Cardiac muscle cell (in vitro differentiated cells and primary cell): ENCODE measurements at regions not wholly inside any gene's neighbourhood (a gene's known extent, or its start where the extent isn't known, plus 50 kb on each side); places are given as distances from the start of the nearest gene placed in this dataset.

ENCODE experiments used
- DNase-seq, 2 donors: peaks; one replicate each; pipeline versions ENCODE4 v3.0.0 to v3.0.0-alpha.2; 2010 to 2017; ENCODE audit warnings: low read depth in 1 of 2, low spot score in 1 of 2
- H3K27ac ChIP-seq: fragments of 200-600 bp; sonication (generic); 2 replicates; pipeline ENCODE4 v1.5.1; 2016
- H3K27me3 ChIP-seq: fragments of 200-600 bp; sonication (generic); 2 replicates; pipeline ENCODE4 v1.6.0; 2016; ENCODE audit warnings: control low read depth
- H3K36me3 ChIP-seq: fragments of 200-600 bp; sonication (generic); 2 replicates; pipeline ENCODE4 v1.5.1; 2016; ENCODE audit warnings: control low read depth
- H3K4me1 ChIP-seq: fragments of 200-600 bp; sonication (generic); 2 replicates; pipeline ENCODE4 v1.8.1; 2017; ENCODE audit warnings: low read depth, mild to moderate bottlenecking, mixed run types
- H3K4me3 ChIP-seq: fragments of 200-600 bp; sonication (generic); 2 replicates; pipeline ENCODE4 v1.5.1; 2016; ENCODE audit warnings: mild to moderate bottlenecking
- H3K9me3 ChIP-seq: fragments of 200-600 bp; sonication (generic); 2 replicates; pipeline ENCODE4 v1.5.1; 2017; ENCODE audit warnings: low read depth, mild to moderate bottlenecking, control low read depth
- CTCF ChIP-seq: IDR thresholded peaks from 2 replicates; pipeline ENCODE4 v1.5.1; 2012; ENCODE audit warnings: low read depth, mild to moderate bottlenecking, low read length

DNA sequence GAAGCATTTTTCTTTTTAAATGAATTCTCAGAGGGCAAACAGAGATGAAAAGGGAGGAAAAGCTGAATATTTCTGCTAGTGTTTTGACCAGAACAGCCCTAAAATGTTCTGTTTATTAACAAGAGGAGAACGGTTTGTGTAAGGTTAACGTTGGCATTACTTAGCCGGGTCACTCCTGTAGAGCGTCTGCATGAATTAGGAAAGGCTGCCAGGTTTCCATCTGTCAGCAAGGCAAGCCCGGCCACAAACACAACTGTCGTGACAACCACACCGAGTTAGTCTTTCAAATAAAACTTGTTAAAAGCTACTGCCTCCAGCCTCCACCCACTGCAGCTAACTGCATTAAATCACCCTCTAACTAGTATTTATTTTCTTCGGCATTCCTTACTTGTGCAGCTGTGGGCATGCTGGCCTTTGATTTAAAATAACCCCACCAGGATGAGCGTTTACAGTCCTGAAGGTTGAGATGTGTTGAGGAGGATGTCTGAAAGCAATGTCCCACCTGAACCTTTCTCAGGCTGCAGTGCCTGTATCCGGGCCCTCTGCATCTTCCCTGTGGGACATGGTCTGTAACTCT, 527.9 kb downstream of the FGF9 start:
- no peak for TF ChIP-seq CTCF
- no peak overlapping the region for H3K4me3 ChIP-seq
- H3K4me1 ChIP-seq: peaks cover 11% of the 10 kb centered on the region
- no peaks in the 10 kb centered on the region for H3K9me3 ChIP-seq
- H3K36me3 ChIP-seq: no peaks in the 10 kb centered on the region
- H3K27me3 ChIP-seq: no peaks in the 10 kb centered on the region
- H3K27ac ChIP-seq: no peak overlapping the region
- DNase-seq: no peak

DNA sequence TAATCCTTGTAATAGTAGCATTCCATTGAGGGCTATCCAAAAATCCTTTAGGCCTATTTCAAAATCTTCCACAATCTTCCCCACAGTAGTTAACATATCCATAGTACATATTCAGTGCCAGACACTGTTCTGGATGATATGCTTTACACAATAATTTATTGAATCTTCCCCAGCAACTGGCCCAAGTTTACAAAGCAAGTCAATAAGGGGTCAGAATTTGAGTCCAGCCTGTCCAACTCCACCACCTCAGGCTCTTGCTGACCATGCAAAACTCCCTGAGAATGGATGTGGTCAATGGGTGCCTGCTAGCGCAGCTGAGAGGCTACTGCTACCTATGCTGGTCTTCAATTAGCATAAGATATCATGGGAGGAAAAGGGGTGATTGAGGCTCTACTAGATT, 529.6 kb downstream of the FGF9 start:
- H3K36me3 ChIP-seq: no peaks in the 10 kb centered on the region
- no peak overlapping the region for H3K4me3 ChIP-seq
- TF ChIP-seq CTCF: no peak
- H3K27me3 ChIP-seq: no peaks in the 10 kb centered on the region
- peaks cover 11% of the 10 kb centered on the region for H3K4me1 ChIP-seq
- no peaks in the 10 kb centered on the region for H3K9me3 ChIP-seq
- no peak overlapping the region for H3K27ac ChIP-seq
- DNase-seq: no peak

DNA sequence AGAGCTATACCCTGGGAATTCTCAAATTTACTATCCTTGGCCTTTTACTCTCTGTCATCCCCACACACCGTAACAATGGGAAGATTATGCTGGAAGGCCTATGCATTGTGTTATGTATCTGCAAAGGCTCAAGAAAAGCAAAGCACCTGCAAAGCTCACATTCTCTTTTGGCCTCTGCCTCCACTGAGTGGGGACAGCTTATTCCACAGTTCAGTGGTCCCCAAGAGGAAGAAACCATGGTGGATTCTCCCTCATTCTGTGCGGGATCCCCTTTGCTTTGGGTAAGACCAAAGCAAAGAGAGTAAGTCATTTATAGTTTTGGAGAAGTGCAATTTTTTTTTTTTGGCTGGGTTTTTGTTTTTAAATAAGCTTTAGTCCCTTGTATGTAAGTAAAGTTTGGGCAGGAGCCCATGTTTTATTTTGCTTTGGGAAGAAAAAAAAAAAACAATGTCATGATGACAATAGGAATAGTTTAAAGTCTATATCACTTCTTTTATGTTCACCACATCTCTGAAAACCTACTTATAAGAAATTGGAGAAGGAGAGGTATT, 530.6 kb downstream of the FGF9 start:
- Histone ChIP-seq H3K27ac (no peak overlapping the region), H3K27me3 (no peaks in the 10 kb centered on the region), H3K9me3 (no peaks in the 10 kb centered on the region), H3K4me3 (no peak overlapping the region), H3K36me3 (no peaks in the 10 kb centered on the region), H3K4me1 (peaks cover 11% of the 10 kb centered on the region)
- DNase-seq: no peak
- TF ChIP-seq CTCF: no peak

- no peak overlapping the region for H3K4me3 ChIP-seq
- no peak for TF ChIP-seq CTCF
- no peaks in the 10 kb centered on the region for H3K9me3 ChIP-seq
- no peaks in the 10 kb centered on the region for H3K36me3 ChIP-seq
- H3K27ac ChIP-seq: no peak overlapping the region
- no peaks in the 10 kb centered on the region for H3K27me3 ChIP-seq
- DNase-seq: no peak
- no peaks in the 10 kb centered on the region for H3K4me1 ChIP-seq
These were observed 539.5 kb downstream of the FGF9 start for GRCh38 chr13:22210134-22210930.

GRCh38 chr13:22211876-22212275, 541.0 kb downstream of the FGF9 start:
- Histone ChIP-seq H3K27me3 (no peaks in the 10 kb centered on the region), H3K4me3 (no peak overlapping the region), H3K4me1 (no peaks in the 10 kb centered on the region), H3K36me3 (no peaks in the 10 kb centered on the region), H3K27ac (no peak overlapping the region), H3K9me3 (no peaks in the 10 kb centered on the region)
- DNase-seq: no peak
- no peak for TF ChIP-seq CTCF
